GM21528 (cell line): ENCODE measurements at regions not wholly inside any gene's neighbourhood (a gene's known extent, or its start where the extent isn't known, plus 50 kb on each side); places are given as distances from the start of the nearest gene placed in this dataset.

Experiments used
- ATAC-seq: cut with Tn5 transposase; IDR thresholded peaks from one replicate; pipeline ENCODE4 v1.9.1; 2021; ENCODE audit warnings: mild to moderate bottlenecking, moderate library complexity; ENCODE audit not compliant: unreplicated experiment, low FRiP score

GRCh38 chr3:178271740-178272387, 264.4 kb upstream of the KCNMB2 start:
- no peak for ATAC-seq

DNA sequence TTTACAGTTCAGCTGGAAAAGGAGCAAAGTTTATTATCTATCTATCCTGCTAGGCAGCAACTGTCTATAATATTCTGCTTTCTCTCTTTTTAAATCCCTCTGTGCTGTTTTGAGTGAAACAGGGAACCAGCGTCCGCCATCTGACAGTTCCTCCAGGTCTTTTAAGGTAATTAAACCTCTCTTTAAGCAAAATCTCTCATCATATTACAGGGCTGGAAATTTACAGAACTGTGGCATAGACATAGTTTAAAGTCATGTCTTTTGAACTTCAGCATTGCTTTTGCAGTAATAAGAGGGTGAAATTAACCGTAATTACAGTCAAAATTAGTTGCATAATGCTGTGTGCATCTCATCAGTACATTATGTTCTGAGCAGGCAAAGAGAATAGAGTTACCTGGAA, 263.4 kb upstream of the KCNMB2 start:
- no peak for ATAC-seq

DNA sequence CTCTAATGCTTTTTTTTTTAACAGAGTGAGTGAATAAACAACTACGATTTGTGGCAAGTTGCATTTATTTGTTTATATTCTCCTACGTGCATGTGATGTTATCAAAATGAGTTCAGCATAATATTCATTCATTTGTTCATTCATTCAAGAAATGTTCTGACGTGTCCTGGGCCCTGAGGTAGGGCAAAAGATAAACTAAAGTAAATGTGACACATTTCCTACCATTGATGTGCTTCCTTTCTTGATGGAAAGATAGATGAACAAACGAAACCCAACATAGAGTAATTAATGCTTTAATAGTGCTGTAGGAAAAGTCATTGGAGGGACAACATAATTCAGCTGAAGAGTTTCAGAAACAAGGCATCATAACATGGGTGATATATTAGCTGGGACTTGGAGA, 261.5 kb upstream of the KCNMB2 start:
- ATAC-seq = no peak

GRCh38 chr3:178275311-178275710, 260.9 kb upstream of the KCNMB2 start:
- no peak for ATAC-seq

GRCh38 chr3:178275793-178276192, 260.4 kb upstream of the KCNMB2 start:
- no peak for ATAC-seq

GRCh38 chr3:178277605-178278004, 258.6 kb upstream of the KCNMB2 start:
- no peak for ATAC-seq

DNA sequence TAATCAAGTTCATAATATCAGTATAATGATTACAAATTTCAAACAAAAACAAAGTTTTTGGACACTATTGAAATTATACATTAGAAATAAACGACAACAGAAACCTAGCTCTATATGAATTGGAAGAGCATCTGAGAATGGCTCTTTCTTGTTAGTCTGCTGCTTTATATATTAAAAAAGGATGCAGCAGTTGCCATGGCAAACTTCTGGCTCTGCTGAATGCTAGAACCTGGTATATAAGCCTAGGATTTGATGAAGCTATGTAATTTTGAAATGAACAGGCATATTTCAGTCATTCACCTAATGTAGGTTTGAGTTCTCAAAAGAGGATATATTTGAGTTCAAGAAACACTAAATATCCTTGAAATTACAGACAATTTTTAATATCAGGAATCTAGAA, 252.7 kb upstream of the KCNMB2 start:
- ATAC-seq = no peak

- ATAC-seq = no peak
Measured at GRCh38 chr3:178284181-178284580, 252.1 kb upstream of the KCNMB2 start.

DNA sequence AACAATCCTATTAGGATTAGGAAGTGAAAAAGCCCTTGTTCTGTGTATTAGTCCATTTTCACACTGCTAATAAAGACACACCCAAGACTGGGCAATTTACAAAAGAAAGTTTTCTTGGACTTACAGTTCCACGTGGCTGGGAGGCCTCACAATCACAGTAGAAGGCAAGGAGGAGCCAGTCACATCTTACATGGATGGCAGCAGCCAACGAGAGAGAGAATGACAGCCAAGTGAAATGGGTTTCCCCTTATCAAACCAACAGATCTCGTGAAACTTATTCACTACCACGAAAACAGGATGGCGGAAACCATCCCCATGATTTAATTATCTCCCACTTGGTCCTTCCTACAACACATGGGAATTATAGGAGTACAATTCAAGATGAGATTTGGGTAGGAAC, 248.2 kb upstream of the KCNMB2 start:
- ATAC-seq = no peak

DNA sequence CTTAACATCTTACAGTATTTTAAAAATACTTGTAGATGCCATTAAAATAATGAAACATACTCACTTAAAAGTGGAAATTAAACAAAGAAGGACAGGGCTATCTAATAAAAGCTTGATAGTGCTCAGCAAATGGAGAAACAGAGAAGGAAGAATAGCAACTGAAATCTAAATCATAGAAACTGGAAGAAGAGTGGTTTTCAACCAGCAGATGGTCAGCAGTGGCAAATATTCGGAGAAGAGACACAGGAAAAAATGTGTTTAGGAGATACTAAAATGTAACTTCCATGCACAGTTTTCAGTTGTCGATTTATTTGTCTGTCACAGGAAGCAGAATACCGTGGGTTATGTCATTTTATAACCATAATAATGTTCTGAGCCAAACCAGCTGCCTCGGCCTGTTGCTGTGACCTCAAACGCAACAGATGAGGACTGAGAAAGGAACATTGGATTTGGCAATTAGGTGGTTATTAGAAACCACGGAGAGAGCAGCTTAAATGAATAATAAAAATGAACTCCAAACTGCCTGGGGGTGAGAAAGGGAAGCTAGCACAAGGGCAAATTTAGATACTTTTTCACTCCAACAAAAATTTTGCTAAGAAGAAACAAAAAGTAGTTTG, 246.6 kb upstream of the KCNMB2 start:
- ATAC-seq = no peak

DNA sequence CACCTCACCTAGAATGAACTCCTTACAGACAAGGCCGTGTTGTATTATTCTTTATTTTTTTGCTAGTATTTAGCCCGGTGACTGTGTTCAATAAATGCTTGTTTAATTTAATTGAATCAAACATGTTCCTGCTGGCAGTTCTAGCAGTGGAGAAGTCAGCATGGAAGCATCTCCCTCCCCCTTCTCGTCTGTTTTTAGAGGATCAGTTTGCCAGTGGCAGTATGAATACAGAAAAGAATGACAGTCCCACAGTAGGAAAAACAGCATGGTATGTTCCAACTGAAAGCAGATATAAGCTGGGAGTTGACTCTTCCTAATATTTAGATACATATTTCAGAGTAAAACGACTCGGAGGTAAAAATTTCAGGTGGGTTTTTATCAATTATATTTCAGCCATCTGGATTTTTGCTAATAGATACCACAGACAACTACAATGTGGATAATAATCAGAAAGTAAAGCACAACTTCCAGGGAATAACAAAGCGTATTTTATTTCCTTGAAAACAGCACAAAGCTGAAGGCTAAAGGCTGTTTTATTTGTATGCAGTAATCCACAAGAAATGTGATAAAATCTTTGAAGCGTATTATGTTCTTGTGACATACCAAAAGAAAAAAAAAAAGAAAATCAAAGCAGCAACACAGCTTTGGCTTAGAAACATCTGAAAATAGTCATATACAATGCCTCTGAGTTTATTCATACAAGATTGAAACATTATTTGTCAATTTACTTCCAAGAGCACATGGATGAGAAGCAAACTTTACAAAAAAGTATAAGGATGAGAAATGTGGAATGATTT, 244.5 kb upstream of the KCNMB2 start:
- no peak for ATAC-seq

GRCh38 chr3:178295292-178295912, 240.8 kb upstream of the KCNMB2 start:
- no peak for ATAC-seq

GRCh38 chr3:178297199-178297598, 239.0 kb upstream of the KCNMB2 start:
- ATAC-seq = no peak

- no peak for ATAC-seq
Measured at GRCh38 chr3:178297740-178298139, 238.5 kb upstream of the KCNMB2 start.

- no peak for ATAC-seq
Measured at GRCh38 chr3:178300441-178300959, 235.7 kb upstream of the KCNMB2 start.

- no peak for ATAC-seq
Measured at GRCh38 chr3:178302966-178303930, 233.0 kb upstream of the KCNMB2 start.

- no peak for ATAC-seq
Measured at GRCh38 chr3:178304758-178305467, 231.3 kb upstream of the KCNMB2 start.

- no peak for ATAC-seq
Measured at GRCh38 chr3:178306432-178307115, 229.7 kb upstream of the KCNMB2 start.

DNA sequence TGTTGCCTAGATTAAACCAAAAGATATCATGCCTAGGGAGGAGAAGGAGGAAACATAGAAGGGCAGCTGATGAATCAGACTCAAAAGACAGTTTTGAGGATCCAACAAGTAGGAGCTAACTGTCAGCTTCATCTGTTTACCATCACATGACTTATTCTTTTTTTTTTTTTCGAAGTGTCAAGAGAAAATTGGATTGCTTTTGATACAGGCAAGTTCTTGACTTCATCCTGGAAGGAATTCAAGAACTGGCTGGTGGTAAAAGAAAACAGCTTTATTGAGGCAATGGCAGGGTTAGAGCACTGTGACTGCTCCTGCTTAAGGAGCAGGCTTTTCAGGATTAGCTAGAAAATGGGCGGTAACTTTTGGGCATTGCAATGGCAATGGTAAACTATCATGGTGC, 227.5 kb upstream of the KCNMB2 start:
- ATAC-seq = no peak
